Ishikawa (cell line): ENCODE measurements at regions not wholly inside any gene's neighbourhood (a gene's known extent, or its start where the extent isn't known, plus 50 kb on each side); places are given as distances from the start of the nearest gene placed in this dataset.

Source experiments
- CEBPB ChIP-seq: IDR thresholded peaks from 2 replicates; pipeline ENCODE4 v1.6.1; 2012
- CREB1 ChIP-seq: IDR thresholded peaks from 2 replicates; pipeline ENCODE4 v1.6.1; 2012; ENCODE audit warnings: low read depth
- EGR1 ChIP-seq: IDR thresholded peaks from 2 replicates; pipeline ENCODE4 v1.6.1; 2012
- EP300 ChIP-seq: IDR thresholded peaks from 2 replicates; pipeline ENCODE4 v1.6.1; 2012; ENCODE audit warnings: borderline replicate concordance
- REST ChIP-seq: IDR thresholded peaks from 2 replicates; pipeline ENCODE4 v1.6.1; 2012; ENCODE audit warnings: low read depth, mild to moderate bottlenecking
- TCF12 ChIP-seq: IDR thresholded peaks from 2 replicates; pipeline ENCODE4 v1.6.1; 2012; ENCODE audit warnings: low read depth
- TEAD4 ChIP-seq: IDR thresholded peaks from 2 replicates; pipeline ENCODE4 v1.6.1; 2012
- YY1 ChIP-seq: IDR thresholded peaks from 2 replicates; pipeline ENCODE4 v1.6.1; 2012; ENCODE audit warnings: low read depth

- TF ChIP-seq CREB1, result no peak
- TF ChIP-seq YY1, result no peak
- TF ChIP-seq TCF12, result no peak
- TF ChIP-seq TEAD4, result no peak
- TF ChIP-seq CEBPB, result no peak
- TF ChIP-seq EP300, result no peak
- no peak for TF ChIP-seq REST
- no peak for TF ChIP-seq EGR1
Measured at GRCh38 chr14:43914041-43914693, 592.9 kb downstream of the FSCB start.
